GM21619 (cell line): ENCODE measurements at regions not wholly inside any gene's neighbourhood (a gene's known extent, or its start where the extent isn't known, plus 50 kb on each side); places are given as distances from the start of the nearest gene placed in this dataset.

ENCODE experiments used
- ATAC-seq: cut with Tn5 transposase; IDR thresholded peaks from one replicate; pipeline ENCODE4 v1.9.1; 2021; ENCODE audit not compliant: unreplicated experiment

DNA sequence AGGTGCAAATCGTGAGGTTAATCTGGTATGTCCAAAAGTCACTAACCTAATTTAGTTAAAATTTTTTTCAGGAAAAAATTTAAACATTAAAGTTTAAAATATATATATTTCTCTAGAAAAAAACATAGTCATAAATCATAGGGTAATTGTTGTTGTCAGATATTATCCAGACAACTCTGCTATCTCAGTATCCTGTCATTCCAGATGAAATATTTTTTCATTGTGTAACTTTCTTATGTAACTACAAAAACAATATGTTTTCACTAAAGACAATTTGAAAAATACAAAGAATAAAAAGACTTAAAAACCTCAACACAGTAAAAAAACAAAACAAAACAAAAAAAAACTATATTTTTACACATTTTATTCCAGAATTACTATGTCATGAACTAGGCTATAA is 57.6 kb downstream of the TENT5A start:
- no peak for ATAC-seq

DNA sequence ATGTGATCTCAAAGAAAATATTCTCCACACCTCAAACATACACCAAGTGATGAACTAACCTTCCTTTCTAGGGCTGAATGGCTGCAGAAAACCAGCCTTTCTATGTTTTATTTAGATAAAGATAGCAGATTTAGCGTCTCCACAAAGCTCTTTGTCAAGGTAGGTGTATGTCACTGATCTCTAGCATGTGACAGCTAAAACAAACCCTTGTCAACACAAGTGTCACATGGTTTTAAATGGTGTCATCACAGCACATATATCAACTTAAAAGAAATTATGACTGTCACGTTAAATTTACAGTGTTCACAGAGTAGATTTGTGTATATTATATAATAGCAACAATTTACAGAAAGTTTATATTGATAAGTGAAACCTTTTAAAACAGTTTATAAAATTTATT is 58.3 kb downstream of the TENT5A start:
- ATAC-seq, result no peak

DNA sequence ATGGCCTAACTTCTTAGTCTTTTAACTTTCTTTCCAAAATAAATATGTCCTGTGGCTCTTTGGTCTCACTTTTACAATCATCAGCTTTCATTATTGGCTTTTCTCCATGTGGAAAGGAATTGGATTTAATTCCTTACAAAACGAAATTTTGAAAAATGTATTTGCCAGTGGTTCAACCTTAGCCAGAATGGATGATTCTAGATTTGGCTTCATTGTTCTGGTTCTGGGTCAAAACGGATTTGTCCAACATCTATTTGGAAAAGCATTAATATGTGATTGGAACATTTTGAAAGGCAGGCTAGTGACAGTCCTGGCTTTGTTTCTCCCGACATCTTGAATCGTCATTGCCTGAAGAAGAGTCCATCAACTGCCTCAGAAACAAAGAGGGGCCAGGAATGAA is 59.2 kb downstream of the TENT5A start:
- ATAC-seq, result no peak

DNA sequence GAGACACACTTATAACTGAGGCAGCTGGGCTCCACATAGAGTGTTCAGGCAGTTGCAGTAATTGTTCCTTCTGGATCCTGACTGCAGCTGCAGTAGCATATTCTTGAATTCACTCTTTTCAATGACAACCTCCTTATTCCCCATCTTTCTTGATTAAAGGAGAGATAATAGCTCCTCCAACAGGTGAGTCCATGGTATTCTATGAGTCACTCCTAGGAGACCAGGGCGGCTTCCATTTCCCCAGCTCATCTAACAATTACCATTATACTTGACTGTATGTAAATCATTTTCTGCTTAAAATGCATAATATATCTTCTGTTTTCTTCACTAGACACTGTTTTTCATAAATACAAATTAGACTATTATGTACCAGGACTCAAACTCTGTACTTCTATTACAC is 62.4 kb downstream of the TENT5A start:
- ATAC-seq, result no peak

DNA sequence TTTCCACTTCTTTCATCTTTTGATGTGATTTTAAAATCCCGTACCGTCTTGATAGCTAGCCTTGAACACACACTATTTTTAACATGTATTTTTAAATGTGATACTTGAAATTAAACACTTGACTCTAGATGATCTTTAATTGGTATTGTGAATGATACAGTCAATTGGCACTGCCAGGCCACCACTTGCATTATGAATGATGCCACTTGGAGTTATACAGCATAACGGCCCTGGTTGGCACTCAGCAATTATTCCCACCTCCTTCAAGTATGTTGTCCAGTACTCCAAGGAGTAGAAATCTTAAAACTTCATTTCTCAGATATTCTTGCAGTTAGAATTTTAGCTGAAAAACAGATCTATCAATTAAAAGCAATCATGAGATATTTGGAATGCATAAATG is 62.9 kb downstream of the TENT5A start:
- no peak for ATAC-seq

DNA sequence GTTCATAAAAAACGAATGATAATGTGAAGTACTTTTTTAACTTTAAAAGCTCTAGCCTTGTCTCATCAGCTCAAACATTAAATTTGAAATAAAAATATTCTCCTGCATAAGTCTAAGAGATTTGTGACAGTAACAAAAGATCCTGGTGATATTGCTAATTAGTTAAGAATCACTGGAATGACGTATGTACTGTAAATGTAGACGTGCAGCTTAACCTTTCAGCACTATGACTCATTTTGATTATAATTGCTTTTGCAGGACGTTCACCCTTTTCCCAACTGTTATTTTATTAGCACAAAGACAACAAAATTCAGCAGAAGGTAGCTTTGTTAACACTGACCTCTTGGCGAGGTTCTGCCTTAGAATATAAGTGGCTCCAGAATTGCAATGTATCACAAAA is 68.6 kb downstream of the TENT5A start:
- no peak for ATAC-seq

DNA sequence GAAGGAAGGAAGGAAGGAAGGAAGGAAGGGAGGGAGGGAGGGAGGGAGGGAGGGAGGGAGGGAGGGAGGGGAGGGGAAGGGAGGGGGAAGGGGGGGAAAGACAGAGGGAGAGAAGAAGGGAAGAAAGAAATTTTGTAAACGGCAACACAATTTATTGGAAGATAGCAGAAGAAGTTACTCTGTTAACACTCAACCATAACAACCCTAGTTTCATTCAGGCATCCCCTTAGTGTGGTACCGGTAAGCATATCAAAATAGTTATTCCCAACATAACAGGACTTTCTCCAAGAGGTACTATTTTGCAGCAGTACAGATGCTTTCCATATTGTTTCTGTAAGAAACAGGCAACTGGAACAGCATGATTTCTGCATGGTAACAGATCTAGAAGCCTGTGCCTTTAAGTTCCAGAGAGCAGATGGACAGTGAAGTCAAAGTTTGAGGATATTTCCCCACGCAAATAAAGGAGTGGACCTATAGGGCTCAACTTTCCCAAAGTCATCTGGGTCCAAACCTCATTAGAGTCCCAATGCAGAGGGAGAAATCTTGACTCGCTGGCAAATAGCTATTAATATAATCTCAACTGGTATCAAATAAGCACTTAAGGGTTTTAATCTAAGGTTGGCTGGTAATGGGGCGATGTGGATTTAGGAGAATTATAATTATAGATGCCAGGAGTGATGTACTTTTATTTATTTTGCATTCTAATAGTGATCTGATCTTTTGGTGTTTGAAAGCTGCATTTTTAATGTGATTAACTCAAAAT is 69.4 kb downstream of the TENT5A start:
- ATAC-seq, result no peak

DNA sequence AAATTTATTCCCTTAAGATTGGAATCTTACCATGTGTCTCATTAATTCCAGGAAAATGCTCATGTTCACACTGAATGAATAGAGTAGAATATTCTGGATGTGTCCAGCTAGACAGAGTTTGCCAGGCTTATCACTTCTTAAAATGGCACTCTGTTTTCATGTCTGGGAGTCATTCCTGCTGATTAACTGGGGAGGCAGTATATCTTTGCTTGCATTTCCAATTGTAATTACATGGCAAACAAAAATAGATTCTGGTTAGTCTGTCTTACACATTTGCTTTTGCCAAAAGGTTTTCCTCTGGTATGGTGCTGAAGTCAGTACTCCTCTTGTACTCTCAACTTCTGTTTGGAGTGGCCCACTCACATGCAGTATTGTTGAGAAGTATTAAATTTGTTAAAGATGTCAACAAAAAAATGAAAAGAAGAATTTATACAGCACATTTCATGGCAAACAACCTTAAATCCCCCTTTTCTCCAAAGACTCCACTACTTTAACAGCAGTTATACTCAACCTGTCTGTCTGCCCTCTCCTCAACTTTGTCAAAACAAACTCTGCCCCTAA is 70.2 kb downstream of the TENT5A start:
- ATAC-seq, result no peak

DNA sequence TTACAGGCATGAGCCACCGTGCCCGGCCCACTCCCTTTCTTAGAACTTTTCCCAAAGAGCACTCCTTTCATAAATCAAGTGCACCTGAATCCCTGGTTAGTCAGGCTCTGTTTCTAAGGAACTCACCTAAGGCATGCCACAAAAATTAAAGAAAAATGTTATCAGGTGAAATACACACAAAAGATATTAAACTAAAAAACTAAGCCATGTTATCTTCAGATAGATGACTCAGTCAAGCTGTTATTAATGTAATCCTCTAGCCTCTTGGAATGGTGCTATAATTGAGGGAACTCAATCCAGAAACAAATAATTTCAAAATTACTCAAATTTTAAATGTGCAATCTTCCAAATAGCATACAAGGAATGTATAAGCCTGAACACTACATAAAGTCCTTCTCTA is 83.0 kb downstream of the TENT5A start:
- ATAC-seq, result no peak

DNA sequence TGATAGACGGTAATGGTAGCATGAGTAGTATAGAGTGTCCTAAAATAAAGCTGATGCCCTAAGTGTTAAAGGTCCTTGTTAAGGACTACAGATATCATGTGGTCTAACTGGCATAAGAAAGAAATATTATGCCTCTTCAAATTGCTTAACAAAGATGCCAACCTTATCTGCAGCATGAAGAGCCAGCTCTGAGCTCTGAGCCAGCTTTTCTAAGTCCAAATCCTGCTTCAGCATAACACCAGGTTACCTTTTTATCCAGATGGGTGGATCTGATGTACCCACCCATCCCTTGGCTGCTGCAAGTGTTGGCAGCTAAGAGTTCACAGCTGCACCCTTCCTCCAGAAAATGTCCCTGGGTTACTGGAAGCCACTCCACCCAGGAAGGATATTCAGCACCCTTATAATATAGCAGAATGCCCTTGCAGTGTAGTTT is 83.8 kb downstream of the TENT5A start:
- no peak for ATAC-seq

DNA sequence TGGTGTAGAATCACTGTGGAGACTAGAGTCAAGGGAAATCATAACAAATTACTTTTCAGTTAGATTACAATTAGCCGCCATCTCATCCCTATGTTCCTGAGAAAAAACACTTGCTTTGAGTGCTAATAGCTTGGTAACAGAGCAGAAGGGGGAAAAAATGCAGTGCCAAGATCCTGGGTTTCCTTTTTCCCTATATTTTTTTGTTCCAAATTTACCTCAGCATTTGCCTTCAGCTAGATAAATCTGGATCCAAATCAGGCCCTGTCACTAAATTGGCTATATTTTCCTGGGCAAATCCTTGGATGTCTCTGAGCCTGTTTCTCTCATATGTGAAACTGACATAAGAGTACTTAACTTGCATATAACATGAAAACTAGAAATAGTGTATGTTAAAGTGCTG is 86.0 kb downstream of the TENT5A start:
- no peak for ATAC-seq

DNA sequence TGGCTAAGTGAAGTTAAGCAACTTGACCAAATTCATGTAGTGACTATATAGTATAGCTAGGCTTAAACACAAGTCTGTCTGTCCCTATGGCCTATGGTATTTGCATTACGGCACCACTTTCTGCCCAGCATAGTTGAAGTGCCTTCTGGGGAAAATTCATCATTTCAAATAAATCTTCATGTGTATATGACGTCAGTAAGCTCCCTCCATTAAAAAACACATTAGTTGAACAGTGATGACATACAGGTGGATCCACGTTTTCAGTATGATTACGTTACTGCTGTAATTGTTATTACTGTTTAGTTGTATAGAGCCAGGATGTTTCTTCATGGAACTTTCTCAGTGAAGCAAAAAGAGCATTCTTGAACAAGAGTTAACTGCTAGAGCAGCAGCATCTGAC is 96.2 kb downstream of the TENT5A start:
- no peak for ATAC-seq

DNA sequence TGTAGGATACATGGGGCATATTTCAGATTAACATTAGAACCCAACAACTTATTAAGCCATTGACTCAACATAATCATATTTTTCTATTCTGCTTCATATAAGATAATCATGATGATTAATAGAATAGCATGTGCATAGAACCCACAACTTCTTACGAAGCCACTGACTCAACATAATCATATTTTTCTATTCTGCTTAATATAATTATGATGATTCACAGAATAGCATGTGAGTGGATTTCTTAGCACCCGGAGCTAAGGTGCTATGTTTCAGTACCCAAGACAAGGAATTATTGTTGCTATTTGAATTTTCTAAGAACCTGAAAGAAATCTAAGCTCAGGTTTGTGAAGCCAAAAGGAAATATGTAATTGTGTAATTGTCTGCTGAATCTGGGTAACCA is 96.8 kb downstream of the TENT5A start:
- no peak for ATAC-seq

DNA sequence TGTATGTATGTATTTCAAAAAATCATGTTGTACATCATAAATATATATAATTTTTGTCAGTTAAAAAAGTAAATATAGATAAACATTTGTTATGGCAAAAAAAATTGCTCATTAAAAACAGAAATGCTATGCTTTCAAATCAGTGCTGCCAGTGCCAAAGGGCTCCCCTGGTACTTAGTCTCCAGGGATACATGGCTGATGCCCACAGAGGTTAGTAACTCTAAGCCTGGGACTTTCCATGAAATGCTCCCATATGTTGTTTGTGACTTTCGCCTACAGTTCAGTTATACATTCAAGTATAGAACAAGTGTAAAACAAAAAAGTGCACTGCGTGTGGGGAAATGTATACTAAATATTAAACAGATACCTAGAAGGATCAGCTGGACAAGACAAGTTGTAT is 104.0 kb downstream of the TENT5A start:
- ATAC-seq, result no peak

DNA sequence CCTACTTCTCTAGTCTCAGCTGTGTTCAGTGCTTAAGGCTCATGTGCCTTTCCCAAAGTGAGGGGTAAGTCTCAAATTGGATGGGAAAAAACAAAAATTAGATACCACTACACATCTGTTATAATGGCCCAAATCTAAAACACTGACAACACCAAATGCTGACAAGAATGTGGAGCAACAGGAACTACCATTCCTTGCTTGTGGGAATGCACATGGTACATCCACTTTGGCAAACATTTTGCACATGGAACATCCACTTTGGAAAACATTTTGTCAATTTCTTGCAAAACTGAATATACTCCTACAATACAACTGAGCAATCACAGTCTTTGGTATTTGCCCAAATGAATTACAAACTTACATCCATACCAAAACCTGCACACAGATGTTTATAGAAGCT is 109.3 kb downstream of the TENT5A start:
- no peak for ATAC-seq

DNA sequence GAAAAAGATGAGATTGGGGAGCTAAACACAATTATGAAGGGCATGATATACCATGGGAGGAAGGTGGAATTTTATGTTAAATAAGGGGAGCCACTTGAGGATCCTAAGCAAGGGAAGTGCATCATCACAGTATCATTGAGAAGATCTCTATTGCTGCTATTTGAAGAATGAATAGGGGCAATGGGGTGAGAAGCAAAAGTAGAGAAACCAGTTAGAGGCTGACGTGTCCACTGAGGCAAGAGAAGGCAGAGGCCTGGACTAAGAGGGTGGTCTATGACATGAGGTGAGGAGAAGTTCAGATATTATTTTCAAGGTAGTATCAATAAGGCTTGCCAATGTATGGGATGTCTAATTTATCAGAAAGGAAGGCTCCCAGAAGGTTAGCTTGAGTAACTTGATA is 111.6 kb downstream of the TENT5A start:
- ATAC-seq, result no peak

DNA sequence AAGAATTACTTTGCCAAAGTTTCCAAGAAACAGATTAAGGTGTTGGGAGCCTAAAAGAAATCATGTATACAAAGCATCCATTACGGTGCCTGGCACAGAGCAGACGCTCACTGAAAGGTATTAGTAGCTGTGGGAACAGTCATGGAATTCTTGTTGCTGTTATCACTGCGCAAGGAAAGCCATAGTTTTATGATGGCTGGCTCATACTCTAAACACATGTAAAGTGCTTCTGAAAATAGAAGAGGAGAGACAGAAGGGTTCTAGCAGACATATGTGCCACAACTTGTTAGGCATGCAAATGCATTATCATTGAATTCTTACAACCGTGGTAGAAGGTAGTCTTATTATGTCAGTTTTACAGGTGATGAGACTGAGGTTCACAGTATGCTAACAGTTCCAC is 112.4 kb downstream of the TENT5A start:
- no peak for ATAC-seq

DNA sequence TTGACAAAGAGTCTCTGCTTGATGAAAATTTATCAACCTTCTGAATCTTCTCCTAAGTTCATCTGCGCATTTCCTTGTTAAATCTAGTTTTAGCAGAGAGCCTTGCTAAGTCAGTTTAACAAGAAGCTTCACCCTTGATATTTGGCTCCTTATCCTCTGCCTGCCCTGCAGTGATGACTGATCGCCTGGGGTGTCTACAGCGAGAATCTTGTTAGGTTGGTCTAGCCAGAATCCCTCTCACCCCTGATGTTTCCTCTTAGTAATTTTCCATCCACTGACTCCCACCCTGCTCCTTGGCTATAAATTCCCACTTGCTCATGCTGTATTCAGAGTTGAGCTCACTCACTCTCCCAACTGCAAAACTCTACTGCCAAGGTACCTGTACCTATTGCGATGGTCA is 114.1 kb downstream of the TENT5A start:
- ATAC-seq, result no peak

DNA sequence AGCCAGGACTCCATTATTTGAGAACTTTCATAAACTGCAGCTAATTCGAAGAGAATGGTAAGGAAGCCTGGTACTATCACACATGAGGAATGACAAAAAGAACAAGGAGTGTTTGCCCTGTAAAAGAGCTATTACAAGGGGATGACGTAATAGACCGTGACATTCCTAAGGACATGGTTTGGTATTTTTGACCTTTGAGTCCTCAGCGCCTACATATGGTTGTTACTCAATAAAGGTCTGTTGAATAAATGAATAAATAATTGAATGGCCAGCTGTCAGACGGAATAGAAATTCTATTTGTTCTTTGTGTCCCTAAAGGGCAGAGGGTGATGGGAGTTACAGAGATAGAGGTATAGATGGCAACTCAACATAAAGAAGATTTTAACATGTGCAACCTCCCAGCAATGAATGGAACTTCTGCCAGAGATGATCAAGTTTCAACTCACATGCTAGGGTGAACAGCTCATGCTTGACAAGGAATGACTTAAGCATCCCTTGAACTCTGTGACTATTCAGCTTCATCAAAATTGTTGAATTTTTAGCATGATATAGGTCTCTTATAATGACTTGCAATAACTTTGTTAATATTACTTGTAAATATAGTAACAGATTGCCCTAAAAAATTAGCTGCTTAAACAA is 115.4 kb downstream of the TENT5A start:
- no peak for ATAC-seq

DNA sequence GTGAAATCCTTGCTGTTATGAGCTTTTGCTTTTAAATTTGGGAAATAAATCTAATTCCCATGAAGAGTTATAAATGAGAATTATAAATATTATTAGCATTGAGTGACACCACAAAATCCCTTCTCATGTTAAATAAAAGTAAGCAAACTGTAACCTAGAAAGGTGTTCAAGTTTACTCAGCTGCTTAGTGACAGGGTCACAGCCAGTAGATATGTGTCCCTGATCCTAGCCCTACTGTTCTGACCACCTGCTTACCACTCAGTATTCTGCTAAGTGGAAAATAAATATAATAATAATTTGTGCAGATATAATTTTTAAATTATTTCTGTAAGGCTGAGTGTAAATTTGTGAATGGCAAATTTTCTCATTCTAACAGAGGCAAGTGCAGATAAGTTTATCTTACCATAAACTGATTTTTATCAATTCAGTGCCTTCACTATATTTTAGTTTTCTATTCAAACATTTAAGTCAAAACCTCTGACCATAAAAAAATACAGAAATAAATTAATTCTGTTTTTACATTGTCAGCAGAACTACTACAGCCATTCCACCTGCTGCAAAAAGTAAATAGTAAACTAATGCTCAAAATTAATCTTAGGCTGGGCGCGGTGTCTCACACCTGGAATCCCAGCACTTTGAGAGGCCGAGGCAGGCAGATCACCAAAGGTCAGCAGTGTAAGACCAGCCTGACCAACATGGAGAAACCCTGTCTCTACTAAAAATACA is 118.2 kb downstream of the TENT5A start:
- ATAC-seq, result no peak

DNA sequence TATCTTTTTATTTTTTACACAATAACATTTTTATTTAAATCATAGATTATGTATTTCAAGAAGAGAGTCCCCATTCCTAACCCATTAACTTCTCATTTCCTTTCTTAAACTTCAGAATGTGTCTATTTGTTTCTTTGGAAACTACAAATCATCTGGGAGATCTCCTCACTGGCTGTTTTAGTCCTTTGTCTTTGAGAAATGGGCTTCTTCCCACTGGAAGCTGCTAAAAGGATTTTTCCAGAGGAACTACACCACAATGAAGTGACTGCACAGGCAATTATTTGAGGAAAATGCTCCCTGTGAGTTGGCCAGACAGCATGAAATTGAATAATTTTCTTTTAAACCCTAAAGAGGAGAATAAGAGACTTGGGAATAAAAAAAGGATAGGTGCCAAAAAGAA is 119.1 kb downstream of the TENT5A start:
- ATAC-seq, result no peak

DNA sequence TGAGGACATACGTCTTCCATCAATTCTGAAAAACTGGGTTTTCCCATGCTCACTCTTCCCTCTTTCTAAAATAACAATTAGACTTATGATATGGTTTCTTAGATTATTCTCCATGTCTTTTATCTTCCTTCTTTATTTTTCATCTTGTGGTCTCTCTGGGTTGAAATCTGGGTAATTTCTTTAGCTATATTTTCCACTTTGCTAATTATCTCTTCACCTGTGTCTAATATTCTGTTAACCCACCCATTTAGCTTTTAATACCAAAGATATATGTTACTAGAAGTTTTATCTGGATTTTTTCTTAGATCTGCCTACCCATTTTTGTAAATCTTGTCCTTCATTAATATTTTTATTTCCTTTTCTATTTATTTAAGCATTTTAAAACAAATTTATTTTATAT is 121.8 kb downstream of the TENT5A start:
- no peak for ATAC-seq
